ENCODE measurements at regions not wholly inside any gene's neighbourhood (a gene's known extent, or its start where the extent isn't known, plus 50 kb on each side); places are given as distances from the start of the nearest gene placed in this dataset.

DNA sequence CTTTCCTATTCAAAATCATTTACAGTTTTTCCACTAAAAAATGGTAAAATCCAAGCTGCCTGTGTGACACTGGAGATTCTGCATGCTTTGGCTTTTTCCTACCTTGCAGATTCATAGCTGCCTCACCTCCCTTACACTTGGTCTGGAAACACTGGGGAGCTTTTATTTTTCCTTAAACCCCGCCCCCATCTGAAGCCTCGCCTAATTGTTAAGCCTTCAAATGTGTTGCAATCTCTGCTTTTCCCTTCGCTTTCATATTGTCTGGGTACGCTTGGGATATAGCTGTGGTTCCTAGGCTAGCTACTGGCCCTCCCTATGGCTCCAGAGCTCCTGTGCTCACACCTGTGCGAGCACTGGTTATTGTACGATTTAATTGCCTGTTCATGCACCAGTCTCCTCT is 942.4 kb upstream of the GYPC start:
- no peak overlapping the region for H3K4me3 ChIP-seq (ENCODE audit: low read length in 2 of 2)
- no peak for DNase-seq (ENCODE audit: low read depth in 6 of 9, low spot score in 9 of 9)
- no peaks in the 10 kb centered on the region for H3K27me3 ChIP-seq (ENCODE audit: control insufficient read depth in 2 of 2, insufficient read depth in 1 of 2, low read length in 1 of 2)
- no peak overlapping the region for H3K27ac ChIP-seq (ENCODE audit: low read depth in 1 of 2, low read length in 1 of 2)
- H3K9me3 ChIP-seq (ENCODE audit: control insufficient read depth in 2 of 2, insufficient read depth in 1 of 2, low read length in 1 of 2), result no peaks in the 10 kb centered on the region
- no peaks in the 10 kb centered on the region for H3K4me1 ChIP-seq (ENCODE audit: control insufficient read depth in 2 of 2, insufficient read depth in 2 of 2, low read length in 2 of 2)
- H3K36me3 ChIP-seq (ENCODE audit: control insufficient read depth in 2 of 2, insufficient read depth in 2 of 2, low read length in 1 of 2), result no peaks in the 10 kb centered on the region
- WGBS, result 93% methylated on average over 6 of the region's 6 CpGs

DNA sequence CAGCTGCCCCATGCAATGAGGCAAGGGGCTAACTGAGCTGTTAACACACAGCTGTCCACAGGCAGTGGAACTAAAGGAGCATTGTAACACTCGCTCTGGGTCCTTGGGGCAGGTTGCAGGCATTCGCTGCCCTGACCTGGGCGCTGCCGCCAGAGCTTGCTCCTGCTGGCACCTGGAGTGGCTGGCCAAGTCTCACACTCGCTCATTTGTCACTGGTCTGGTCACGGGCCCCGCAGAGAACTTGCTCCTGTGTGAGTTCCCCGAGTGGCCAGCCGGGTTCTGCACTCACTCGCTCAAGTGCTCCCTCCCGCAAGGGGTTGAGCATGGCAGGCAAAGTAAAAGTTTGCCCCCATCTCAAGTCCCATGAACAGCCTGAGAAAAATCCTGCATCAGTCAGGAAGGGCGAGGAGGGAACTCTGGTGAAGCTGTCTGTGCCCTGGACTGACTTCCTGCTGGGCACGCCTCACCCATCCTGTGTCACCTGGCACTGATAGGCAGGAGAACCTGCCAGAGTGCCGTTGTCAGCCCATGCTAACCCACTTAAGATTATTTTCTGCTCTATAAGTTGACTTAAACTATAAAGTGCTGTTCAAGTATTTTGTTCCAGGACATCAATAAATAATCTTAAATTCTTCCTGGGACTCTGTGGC is 934.8 kb upstream of the GYPC start:
- no peaks in the 10 kb centered on the region for H3K36me3 ChIP-seq (ENCODE audit: control insufficient read depth in 2 of 2, insufficient read depth in 2 of 2, low read length in 1 of 2)
- H3K4me3 ChIP-seq (ENCODE audit: low read length in 2 of 2), result no peak overlapping the region
- no peaks in the 10 kb centered on the region for H3K4me1 ChIP-seq (ENCODE audit: control insufficient read depth in 2 of 2, insufficient read depth in 2 of 2, low read length in 2 of 2)
- H3K27ac ChIP-seq (ENCODE audit: low read depth in 1 of 2, low read length in 1 of 2), result no peak overlapping the region
- no peaks in the 10 kb centered on the region for H3K27me3 ChIP-seq (ENCODE audit: control insufficient read depth in 2 of 2, insufficient read depth in 1 of 2, low read length in 1 of 2)
- DNase-seq (ENCODE audit: low read depth in 6 of 9, low spot score in 9 of 9), result no peak
- WGBS, result 92% methylated on average over 14 of the region's 14 CpGs
- no peaks in the 10 kb centered on the region for H3K9me3 ChIP-seq (ENCODE audit: control insufficient read depth in 2 of 2, insufficient read depth in 1 of 2, low read length in 1 of 2)

DNA sequence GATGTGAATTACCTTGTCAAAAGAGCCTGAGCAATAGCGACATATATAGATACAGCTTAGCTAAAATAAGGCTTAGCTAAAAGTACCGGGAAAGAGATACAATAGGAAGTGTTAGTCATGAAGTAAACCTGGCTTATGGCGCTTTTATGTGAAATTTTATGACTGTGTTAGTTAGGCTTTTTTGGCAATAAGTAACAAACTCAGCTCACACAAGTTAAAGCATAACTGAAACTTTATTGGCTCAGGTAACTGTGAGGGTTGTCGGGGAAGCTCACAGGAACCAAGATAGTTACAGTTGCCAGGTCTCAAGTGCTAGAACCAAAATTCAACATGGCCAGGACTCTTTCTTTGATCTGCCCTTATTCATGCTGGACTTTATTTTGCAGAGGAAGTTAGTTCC is 925.0 kb upstream of the GYPC start:
- WGBS, result 92% methylated on average over 4 of the region's 4 CpGs
- DNase-seq (ENCODE audit: low read depth in 6 of 9, low spot score in 9 of 9), result no peak
- H3K36me3 ChIP-seq (ENCODE audit: control insufficient read depth in 2 of 2, insufficient read depth in 2 of 2, low read length in 1 of 2), result no peaks in the 10 kb centered on the region
- H3K4me1 ChIP-seq (ENCODE audit: control insufficient read depth in 2 of 2, insufficient read depth in 2 of 2, low read length in 2 of 2), result no peaks in the 10 kb centered on the region
- peaks cover 0 to 14% of the 10 kb centered on the region in 2 donors for H3K9me3 ChIP-seq (ENCODE audit: control insufficient read depth in 2 of 2, insufficient read depth in 1 of 2, low read length in 1 of 2)
- no peak overlapping the region for H3K27ac ChIP-seq (ENCODE audit: low read depth in 1 of 2, low read length in 1 of 2)
- H3K4me3 ChIP-seq (ENCODE audit: low read length in 2 of 2), result no peak overlapping the region
- H3K27me3 ChIP-seq (ENCODE audit: control insufficient read depth in 2 of 2, insufficient read depth in 1 of 2, low read length in 1 of 2), result no peaks in the 10 kb centered on the region

DNA sequence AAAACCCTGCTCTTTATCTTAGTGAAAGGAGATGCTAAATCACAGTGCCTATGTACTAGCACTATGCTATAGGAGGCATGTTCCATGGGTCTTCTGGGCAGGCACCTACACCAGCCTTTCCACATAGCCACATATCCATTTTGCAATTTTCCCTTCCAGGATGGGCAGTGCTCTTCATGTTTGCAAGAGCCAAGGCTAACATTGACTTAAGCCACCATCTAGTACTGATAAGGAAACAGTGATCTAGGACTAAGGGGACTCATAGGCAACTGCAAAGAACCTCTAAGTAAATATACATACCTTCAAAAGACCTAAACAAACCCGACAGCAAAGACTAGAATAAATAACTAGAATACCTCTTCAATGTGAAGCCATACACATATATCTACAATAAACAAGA is 919.7 kb upstream of the GYPC start:
- WGBS, result 89% methylated on average over 1 of the region's 1 CpG
- Histone ChIP-seq H3K36me3 (ENCODE audit: control insufficient read depth in 2 of 2, insufficient read depth in 2 of 2, low read length in 1 of 2) (no peaks in the 10 kb centered on the region), H3K4me3 (ENCODE audit: low read length in 2 of 2) (no peak overlapping the region), H3K4me1 (ENCODE audit: control insufficient read depth in 2 of 2, insufficient read depth in 2 of 2, low read length in 2 of 2) (no peaks in the 10 kb centered on the region), H3K9me3 (ENCODE audit: control insufficient read depth in 2 of 2, insufficient read depth in 1 of 2, low read length in 1 of 2) (no peaks in the 10 kb centered on the region), H3K27ac (ENCODE audit: low read depth in 1 of 2, low read length in 1 of 2) (no peak overlapping the region), H3K27me3 (ENCODE audit: control insufficient read depth in 2 of 2, insufficient read depth in 1 of 2, low read length in 1 of 2) (no peaks in the 10 kb centered on the region)
- no peak for DNase-seq (ENCODE audit: low read depth in 6 of 9, low spot score in 9 of 9)

DNA sequence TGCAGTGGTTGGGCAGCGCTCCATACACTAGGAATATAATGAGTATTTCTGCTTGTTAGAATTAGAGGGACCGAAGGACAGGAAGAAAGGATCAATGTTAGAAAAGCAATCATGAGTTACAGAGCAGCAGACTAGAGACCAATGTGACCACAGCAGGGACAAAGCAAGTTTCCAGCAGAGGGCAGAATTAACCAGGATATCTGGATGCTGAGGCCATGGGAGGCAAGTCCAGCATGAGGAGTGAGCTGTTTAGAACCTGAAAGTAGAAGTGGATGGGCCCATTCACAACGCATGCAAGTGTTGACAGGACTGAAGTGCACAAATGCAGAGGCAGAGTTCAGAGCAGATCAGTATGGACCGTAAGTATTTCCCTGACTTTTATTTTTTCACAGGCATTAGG is 910.4 kb upstream of the GYPC start:
- no peak overlapping the region for H3K4me3 ChIP-seq (ENCODE audit: low read length in 2 of 2)
- no peak for DNase-seq (ENCODE audit: low read depth in 6 of 9, low spot score in 9 of 9)
- no peaks in the 10 kb centered on the region for H3K4me1 ChIP-seq (ENCODE audit: control insufficient read depth in 2 of 2, insufficient read depth in 2 of 2, low read length in 2 of 2)
- H3K27me3 ChIP-seq (ENCODE audit: control insufficient read depth in 2 of 2, insufficient read depth in 1 of 2, low read length in 1 of 2), result no peaks in the 10 kb centered on the region
- H3K9me3 ChIP-seq (ENCODE audit: control insufficient read depth in 2 of 2, insufficient read depth in 1 of 2, low read length in 1 of 2), result no peaks in the 10 kb centered on the region
- 50% methylated on average over 4 of the region's 4 CpGs for WGBS
- H3K27ac ChIP-seq (ENCODE audit: low read depth in 1 of 2, low read length in 1 of 2), result no peak overlapping the region
- no peaks in the 10 kb centered on the region for H3K36me3 ChIP-seq (ENCODE audit: control insufficient read depth in 2 of 2, insufficient read depth in 2 of 2, low read length in 1 of 2)

DNA sequence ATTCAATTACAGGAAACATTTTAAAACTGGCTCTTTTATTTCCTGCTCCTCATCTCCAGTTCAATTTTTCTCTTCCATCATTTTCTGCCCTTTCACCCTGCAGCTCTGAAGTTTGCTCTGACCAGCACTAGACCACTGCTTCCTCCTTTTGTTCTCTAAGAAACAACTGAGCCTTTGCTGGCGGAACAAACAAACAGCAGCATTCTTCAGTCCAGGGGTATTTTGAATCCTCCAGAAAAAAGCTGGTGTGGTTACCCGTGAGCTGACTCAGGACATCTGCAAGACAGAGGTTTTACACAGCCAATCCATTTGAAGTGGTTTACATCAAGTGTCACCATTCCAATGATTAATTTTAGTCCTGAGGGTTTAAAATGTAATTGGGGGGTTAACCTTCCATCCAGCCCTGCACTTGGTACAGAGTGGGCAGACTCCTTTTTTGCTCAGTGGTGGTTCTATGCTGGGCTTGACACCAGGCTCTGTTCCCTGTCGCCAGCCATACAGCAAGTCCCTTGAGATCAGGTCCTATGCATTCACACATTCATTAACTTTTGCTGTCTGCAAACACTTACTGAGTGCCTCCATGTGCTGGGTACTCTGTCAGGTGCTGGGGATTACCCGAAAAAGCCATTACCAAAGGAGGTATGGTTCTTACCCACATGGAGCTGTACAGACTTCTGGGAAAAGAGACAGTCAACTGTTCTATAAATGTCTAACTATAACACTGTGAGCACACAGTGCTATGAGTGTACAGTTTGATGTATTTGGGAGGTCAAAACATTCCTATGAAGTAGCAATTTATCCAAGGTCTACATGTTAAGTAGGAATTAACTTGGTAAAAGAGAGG is 909.4 kb upstream of the GYPC start:
- Histone ChIP-seq H3K9me3 (ENCODE audit: control insufficient read depth in 2 of 2, insufficient read depth in 1 of 2, low read length in 1 of 2) (no peaks in the 10 kb centered on the region), H3K36me3 (ENCODE audit: control insufficient read depth in 2 of 2, insufficient read depth in 2 of 2, low read length in 1 of 2) (no peaks in the 10 kb centered on the region), H3K4me1 (ENCODE audit: control insufficient read depth in 2 of 2, insufficient read depth in 2 of 2, low read length in 2 of 2) (no peaks in the 10 kb centered on the region), H3K27me3 (ENCODE audit: control insufficient read depth in 2 of 2, insufficient read depth in 1 of 2, low read length in 1 of 2) (no peaks in the 10 kb centered on the region), H3K4me3 (ENCODE audit: low read length in 2 of 2) (no peak overlapping the region), H3K27ac (ENCODE audit: low read depth in 1 of 2, low read length in 1 of 2) (no peak overlapping the region)
- no peak for DNase-seq (ENCODE audit: low read depth in 6 of 9, low spot score in 9 of 9)
- 72% methylated on average over 4 of the region's 4 CpGs for WGBS

DNA sequence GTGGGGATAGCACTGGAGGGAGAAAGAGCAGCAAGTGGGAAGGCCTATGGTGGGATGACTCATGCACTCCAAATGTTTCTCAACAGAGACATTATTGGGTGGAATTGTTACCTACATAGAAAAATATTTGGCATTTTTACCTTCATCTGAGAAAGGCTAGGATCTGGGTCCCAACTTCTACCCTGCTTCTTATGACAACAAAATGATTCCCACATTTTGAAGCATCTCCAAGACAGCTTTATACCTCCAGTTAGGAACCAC is 908.9 kb upstream of the GYPC start:
- Histone ChIP-seq H3K4me3 (ENCODE audit: low read length in 2 of 2) (no peak overlapping the region), H3K4me1 (ENCODE audit: control insufficient read depth in 2 of 2, insufficient read depth in 2 of 2, low read length in 2 of 2) (no peaks in the 10 kb centered on the region), H3K27me3 (ENCODE audit: control insufficient read depth in 2 of 2, insufficient read depth in 1 of 2, low read length in 1 of 2) (no peaks in the 10 kb centered on the region), H3K36me3 (ENCODE audit: control insufficient read depth in 2 of 2, insufficient read depth in 2 of 2, low read length in 1 of 2) (no peaks in the 10 kb centered on the region), H3K27ac (ENCODE audit: low read depth in 1 of 2, low read length in 1 of 2) (no peak overlapping the region), H3K9me3 (ENCODE audit: control insufficient read depth in 2 of 2, insufficient read depth in 1 of 2, low read length in 1 of 2) (no peaks in the 10 kb centered on the region)
- DNase-seq (ENCODE audit: low read depth in 6 of 9, low spot score in 9 of 9), result no peak

DNA sequence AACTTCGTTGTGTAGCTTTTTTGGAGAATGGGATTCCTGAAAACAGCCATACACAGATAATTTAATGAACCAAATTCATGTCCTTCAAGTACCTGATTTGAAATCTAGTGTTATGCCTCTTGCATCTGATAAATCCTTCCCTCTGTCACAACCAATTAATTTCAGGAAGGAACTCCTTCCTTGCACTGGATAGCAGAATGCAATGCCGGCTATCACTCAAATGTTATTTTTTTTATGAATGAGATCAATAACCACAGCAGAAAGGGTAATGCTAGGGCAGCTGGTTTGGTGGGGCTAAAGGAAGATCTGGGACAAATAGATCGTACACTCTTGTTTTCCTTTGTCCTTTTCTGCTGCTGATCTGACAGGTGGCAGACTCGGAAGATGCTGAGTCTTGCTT is 899.5 kb upstream of the GYPC start:
- 82% methylated on average over 4 of the region's 4 CpGs for WGBS
- Histone ChIP-seq H3K36me3 (ENCODE audit: control insufficient read depth in 2 of 2, insufficient read depth in 2 of 2, low read length in 1 of 2) (no peaks in the 10 kb centered on the region), H3K4me3 (ENCODE audit: low read length in 2 of 2) (no peak overlapping the region), H3K4me1 (ENCODE audit: control insufficient read depth in 2 of 2, insufficient read depth in 2 of 2, low read length in 2 of 2) (no peaks in the 10 kb centered on the region), H3K27ac (ENCODE audit: low read depth in 1 of 2, low read length in 1 of 2) (no peak overlapping the region), H3K27me3 (ENCODE audit: control insufficient read depth in 2 of 2, insufficient read depth in 1 of 2, low read length in 1 of 2) (no peaks in the 10 kb centered on the region), H3K9me3 (ENCODE audit: control insufficient read depth in 2 of 2, insufficient read depth in 1 of 2, low read length in 1 of 2) (no peaks in the 10 kb centered on the region)
- no peak for DNase-seq (ENCODE audit: low read depth in 6 of 9, low spot score in 9 of 9)

DNA sequence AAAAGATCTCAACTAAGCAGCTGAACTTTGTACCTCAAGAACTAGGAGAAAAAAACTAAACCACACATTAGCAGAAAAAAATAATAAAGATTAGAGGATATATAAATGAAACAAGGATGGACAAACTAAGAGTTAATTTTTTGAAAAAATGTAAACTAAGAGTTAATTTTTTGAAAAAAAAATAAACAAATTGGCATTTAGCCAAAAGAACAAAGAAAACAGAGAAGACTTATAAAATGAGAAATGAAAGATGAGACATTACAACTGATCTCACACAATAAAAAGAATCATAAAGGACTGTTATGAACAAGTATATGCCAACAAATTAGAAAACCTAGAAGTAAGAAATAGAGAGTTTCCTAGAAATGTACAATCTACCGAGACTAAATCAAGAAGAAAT is 859.2 kb upstream of the GYPC start:
- no peaks in the 10 kb centered on the region for H3K36me3 ChIP-seq (ENCODE audit: control insufficient read depth in 2 of 2, insufficient read depth in 2 of 2, low read length in 1 of 2)
- H3K4me1 ChIP-seq (ENCODE audit: control insufficient read depth in 2 of 2, insufficient read depth in 2 of 2, low read length in 2 of 2), result no peaks in the 10 kb centered on the region
- DNase-seq (ENCODE audit: low read depth in 6 of 9, low spot score in 9 of 9), result no peak
- WGBS, result 93% methylated on average over 1 of the region's 1 CpG
- H3K27me3 ChIP-seq (ENCODE audit: control insufficient read depth in 2 of 2, insufficient read depth in 1 of 2, low read length in 1 of 2), result no peaks in the 10 kb centered on the region
- no peak overlapping the region for H3K27ac ChIP-seq (ENCODE audit: low read depth in 1 of 2, low read length in 1 of 2)
- H3K9me3 ChIP-seq (ENCODE audit: control insufficient read depth in 2 of 2, insufficient read depth in 1 of 2, low read length in 1 of 2), result no peaks in the 10 kb centered on the region
- H3K4me3 ChIP-seq (ENCODE audit: low read length in 2 of 2), result no peak overlapping the region

Measured in thymus (tissue), 11 donors.